H1 (cell line): ENCODE measurements at regions not wholly inside any gene's neighbourhood (a gene's known extent, or its start where the extent isn't known, plus 50 kb on each side); places are given as distances from the start of the nearest gene placed in this dataset.

Source experiments
- CTCF ChIA-PET: fragments of 300-600 bp; sonication (Branson Sonifier 250); formaldehyde crosslinking; loops from one replicate; lab custom pipeline; 2021; ENCODE audit not compliant: partially characterized antibody; lab: Charles Lee
- POLR2A ChIA-PET: fragments of 300-600 bp; sonication (Branson Sonifier 250); formaldehyde crosslinking; loops from one replicate; lab custom pipeline; 2021; ENCODE audit warnings: inconsistent platforms; ENCODE audit not compliant: partially characterized antibody; lab: Charles Lee
- DNase-seq, 2 experiments: peaks; one replicate each; pipeline versions ENCODE4 v3.0.0 to v3.0.0-alpha.2; 2010 to 2022; ENCODE audit warnings: low spot score in 2 of 2, low read depth in 1 of 2, mixed read lengths in 1 of 2
- FAIRE-seq: peaks from 2 replicates; lab custom pipeline; 2011; peaks lifted over from hg19 to GRCh38; lab: Jason Lieb, UNC
- H2AFZ ChIP-seq: 2 replicates; pipeline ENCODE4 v1.8.1; 2012; ENCODE audit warnings: low read length, inconsistent platforms
- H2AK5ac ChIP-seq: 2 replicates; pipeline ENCODE4 v1.6.1; 2013; ENCODE audit warnings: low read depth, low read length
- H2BK120ac ChIP-seq: replicated peaks from 2 replicates; pipeline ENCODE3; 2013; ENCODE audit warnings: low read depth, low read length, inconsistent platforms
- H2BK12ac ChIP-seq: 2 replicates; pipeline ENCODE4 v1.6.1; 2013; ENCODE audit warnings: low read depth, low read length
- H2BK15ac ChIP-seq: 2 replicates; pipeline ENCODE4 v1.6.1; 2013; ENCODE audit warnings: low read length
- H2BK20ac ChIP-seq: 2 replicates; pipeline ENCODE4 v1.6.1; 2013; ENCODE audit warnings: low read length
- H2BK5ac ChIP-seq: 2 replicates; pipeline ENCODE4 v1.6.1; 2013; ENCODE audit warnings: low read depth, low read length
- H3K14ac ChIP-seq: 2 replicates; pipeline ENCODE4 v1.6.1; 2013; ENCODE audit warnings: inconsistent platforms; ENCODE audit not compliant: insufficient read length
- H3K18ac ChIP-seq: 2 replicates; pipeline ENCODE4 v1.6.1; 2013; ENCODE audit warnings: low read length; ENCODE audit errors: extremely low read depth
- H3K23ac ChIP-seq: 2 replicates; pipeline ENCODE4 v1.6.1; 2013; ENCODE audit warnings: inconsistent platforms; ENCODE audit not compliant: insufficient read length
- H3K23me2 ChIP-seq: 2 replicates; pipeline ENCODE4 v1.6.1; 2013; ENCODE audit warnings: low read depth, low read length
- H3K27ac ChIP-seq: 2 replicates; pipeline ENCODE4 v1.6.1; 2011; ENCODE audit warnings: low read depth, low read length, inconsistent platforms
- H3K27me3 ChIP-seq, 4 experiments: replicated peaks in 1 of 4; 1 replicate in 1 of 4; 2 replicates in 3 of 4; pipeline versions ENCODE4 v1.6.1 to v1.8.1; 2011 to 2013; ENCODE audit warnings: low read length in 3 of 4, mild to moderate bottlenecking in 3 of 4, inconsistent platforms in 2 of 4, mixed read lengths in 2 of 4, moderate library complexity in 1 of 4; ENCODE audit not compliant: control insufficient read depth in 3 of 4, insufficient read depth in 3 of 4; ENCODE audit errors: extremely low read depth in 1 of 4
- H3K36me3 ChIP-seq, 4 experiments: 2 replicates each; pipeline versions ENCODE4 v1.6.1 to v1.8.1; 2011 to 2013; ENCODE audit warnings: mild to moderate bottlenecking in 4 of 4, low read length in 3 of 4, moderate library complexity in 2 of 4, control low read depth in 1 of 4, inconsistent platforms in 1 of 4; ENCODE audit not compliant: insufficient read depth in 4 of 4, control insufficient read depth in 2 of 4
- H3K4ac ChIP-seq: replicated peaks from 2 replicates; pipeline ENCODE3; 2013; ENCODE audit warnings: low read length, low read depth, mixed read lengths, inconsistent platforms; ENCODE audit not compliant: insufficient read length
- H3K4me1 ChIP-seq, 4 experiments: replicated peaks in 1 of 4; 1 replicate in 1 of 4; 2 replicates in 3 of 4; pipeline versions ENCODE4 v1.6.1 to v1.8.1; 2011 to 2013; ENCODE audit warnings: low read length in 3 of 4, inconsistent platforms in 2 of 4, mixed read lengths in 1 of 4; ENCODE audit not compliant: insufficient read depth in 4 of 4, control insufficient read depth in 3 of 4
- H3K4me2 ChIP-seq, 2 experiments: 2 replicates each; pipeline versions ENCODE4 v1.6.1 to v1.8.1; 2011 to 2013; ENCODE audit warnings: low read depth in 2 of 2, low read length in 2 of 2, control low read depth in 1 of 2, inconsistent platforms in 1 of 2, mild to moderate bottlenecking in 1 of 2; ENCODE audit not compliant: insufficient read depth in 1 of 2
- H3K4me3 ChIP-seq, 4 experiments: fragments of 200-600, 300-600 bp in 1 of 4; sonication (generic), shearing (Covaris generic), sonication (Bioruptor Twin) in 1 of 4; 2 replicates each; pipeline versions ENCODE4 v1.5.1 to v1.8.1; 2011 to 2016; ENCODE audit warnings: low read length in 4 of 4, low read depth in 3 of 4, control low read depth in 2 of 4, inconsistent platforms in 2 of 4, mild to moderate bottlenecking in 2 of 4, mixed read lengths in 1 of 4, moderate library complexity in 1 of 4; ENCODE audit not compliant: insufficient read depth in 2 of 4; ENCODE audit errors: extremely low read depth in 1 of 4
- H3K56ac ChIP-seq: replicated peaks from 2 replicates; pipeline ENCODE3; 2013; ENCODE audit warnings: low read depth, mild to moderate bottlenecking, mixed read lengths, low read length, inconsistent platforms; ENCODE audit not compliant: insufficient read length
- H3K79me1 ChIP-seq: 2 replicates; pipeline ENCODE4 v1.6.1; 2013; ENCODE audit warnings: low read depth, low read length, control low read depth
- H3K79me2 ChIP-seq, 2 experiments: 2 replicates each; pipeline versions ENCODE4 v1.6.1 to v1.8.1; 2012 to 2013; ENCODE audit warnings: low read length in 2 of 2, mild to moderate bottlenecking in 2 of 2, inconsistent platforms in 1 of 2; ENCODE audit not compliant: insufficient read depth in 2 of 2, control insufficient read depth in 1 of 2
- H3K9ac ChIP-seq, 4 experiments: replicated peaks in 1 of 4; 1 replicate in 1 of 4; 2 replicates in 3 of 4; pipeline versions ENCODE4 v1.6.1 to v1.8.1; 2011 to 2013; ENCODE audit warnings: low read depth in 3 of 4, low read length in 3 of 4, control low read depth in 2 of 4, mild to moderate bottlenecking in 2 of 4, moderate library complexity in 2 of 4, inconsistent platforms in 1 of 4; ENCODE audit errors: extremely low read depth in 1 of 4
- H3K9me3 ChIP-seq, 2 experiments: 2 replicates each; pipeline versions ENCODE4 v1.6.1 to v1.8.1; 2012 to 2013; ENCODE audit warnings: mild to moderate bottlenecking in 2 of 2, moderate library complexity in 2 of 2, control low read depth in 1 of 2, inconsistent platforms in 1 of 2, low read depth in 1 of 2, low read length in 1 of 2, mixed read lengths in 1 of 2; ENCODE audit not compliant: insufficient read depth in 2 of 2
- H4K20me1 ChIP-seq, 2 experiments: replicated peaks in 1 of 2; 2 replicates each; pipeline versions ENCODE3 to v1.8.1; 2011 to 2013; ENCODE audit warnings: inconsistent platforms in 2 of 2, low read length in 2 of 2, mild to moderate bottlenecking in 1 of 2; ENCODE audit not compliant: insufficient read depth in 2 of 2, control insufficient read depth in 1 of 2
- H4K5ac ChIP-seq: 2 replicates; pipeline ENCODE4 v1.6.1; 2013; ENCODE audit warnings: low read length, low read depth, mixed read lengths, inconsistent platforms; ENCODE audit not compliant: insufficient read length
- H4K8ac ChIP-seq: 2 replicates; pipeline ENCODE4 v1.8.0; 2013; ENCODE audit warnings: mild to moderate bottlenecking, moderate library complexity, low read length, inconsistent platforms; ENCODE audit not compliant: insufficient read depth; ENCODE audit errors: extremely low read depth
- H4K91ac ChIP-seq: replicated peaks from 2 replicates; pipeline ENCODE3; 2013; ENCODE audit warnings: low read length, mixed read lengths, inconsistent platforms; ENCODE audit not compliant: insufficient read length
- ATF3 ChIP-seq: IDR thresholded peaks from 2 replicates; pipeline ENCODE4 v1.6.1; 2011; ENCODE audit warnings: low read depth, mild to moderate bottlenecking, low read length; ENCODE audit not compliant: insufficient read depth
- BRCA1 ChIP-seq: IDR thresholded peaks from 2 replicates; pipeline ENCODE4 v1.6.1; 2012; ENCODE audit warnings: low read depth, low read length, improper control_type of control experiment
- CTBP2 ChIP-seq: IDR thresholded peaks from 2 replicates; pipeline ENCODE4 v1.7.0; 2011; ENCODE audit warnings: borderline replicate concordance, mild to moderate bottlenecking, moderate library complexity, mixed read lengths, low read length; ENCODE audit not compliant: insufficient read depth, insufficient read length
- CTCF ChIP-seq, 3 experiments: IDR thresholded peaks; 1 replicate in 2 of 3; 2 replicates in 1 of 3; pipeline versions ENCODE4 v1.5.1 to v1.6.1; 2011; ENCODE audit warnings: low read length in 3 of 3, mild to moderate bottlenecking in 3 of 3, inconsistent platforms in 2 of 3, low read depth in 1 of 3, moderate library complexity in 1 of 3; ENCODE audit not compliant: insufficient read depth in 1 of 3; ENCODE audit errors: control extremely low read depth in 1 of 3
- HDAC6 ChIP-seq: IDR thresholded peaks from one replicate; pipeline ENCODE4 v1.7.1; 2012; ENCODE audit warnings: low read depth, mild to moderate bottlenecking, inconsistent platforms, low read length, moderate library complexity
- PHF8 ChIP-seq: fragments of 200-600 bp; sonication (generic); conservative IDR thresholded peaks from 2 replicates; pipeline ENCODE4 v1.7.1; 2012; ENCODE audit warnings: low read depth, mild to moderate bottlenecking, inconsistent platforms, low read length, moderate library complexity
- POLR2AphosphoS5 ChIP-seq: IDR thresholded peaks from 2 replicates; pipeline ENCODE4 v1.6.1; 2011; ENCODE audit warnings: low read depth, low read length
- SIX5 ChIP-seq: IDR thresholded peaks from 2 replicates; pipeline ENCODE4 v1.6.1; 2011; ENCODE audit warnings: mild to moderate bottlenecking, low read depth, low read length
- SRF ChIP-seq: IDR thresholded peaks from 2 replicates; pipeline ENCODE4 v1.6.1; 2011; ENCODE audit warnings: mild to moderate bottlenecking, low read depth, low read length, moderate library complexity
- USF2 ChIP-seq: IDR thresholded peaks from 2 replicates; pipeline ENCODE4 v1.6.1; 2011; ENCODE audit warnings: low read length, improper control_type of control experiment
- YY1 ChIP-seq: IDR thresholded peaks from 2 replicates; pipeline ENCODE4 v1.6.1; 2011; ENCODE audit warnings: low read depth, mild to moderate bottlenecking, low read length
- WGBS, 2 experiments: shearing (Covaris generic) in 1 of 2; methylation state at CpG; one replicate each; pipeline versions ENCODE4 v1.1.6 to v1.1.7; 2013 to 2015; ENCODE audit warnings: low lambda C conversion rate in 2 of 2, mixed read lengths in 2 of 2, inconsistent platforms in 1 of 2, low coverage in 1 of 2, missing lambda C conversion rate in 1 of 2; ENCODE audit not compliant: insufficient replicate concordance in 2 of 2, insufficient coverage in 1 of 2, insufficient read length in 1 of 2; ENCODE audit errors: extremely low coverage in 1 of 2, missing lambda C conversion rate in 1 of 2; 5-methylcytosine and 5-hydroxymethylcytosine counted together

- no peak overlapping the region for H2AK5ac ChIP-seq
- no peak overlapping the region for H4K91ac ChIP-seq
- no peak overlapping the region for H3K18ac ChIP-seq
- H3K9me3 ChIP-seq, result no peaks in the 10 kb centered on the region
- no peak overlapping the region for H2BK20ac ChIP-seq
- CTCF ChIA-PET, result interaction anchor here (1.5 kb wide), 1 partner anchor 32 kb away, joined by 4 read pairs; no protein-coding TSS in a partner anchor
- no peak overlapping the region for H2AFZ ChIP-seq
- no peak overlapping the region for H3K4me3 ChIP-seq
- no peak overlapping the region for H4K8ac ChIP-seq
- no peaks in the 10 kb centered on the region for H3K79me1 ChIP-seq
- H2BK5ac ChIP-seq, result no peak overlapping the region
- H3K4ac ChIP-seq, result no peak overlapping the region
- H3K23ac ChIP-seq, result no peak overlapping the region
- H2BK120ac ChIP-seq, result no peak overlapping the region
- no peak overlapping the region for H3K27ac ChIP-seq
- no peaks in the 10 kb centered on the region for H3K4me1 ChIP-seq
- no peaks in the 10 kb centered on the region for H3K36me3 ChIP-seq
- no peak overlapping the region for H2BK12ac ChIP-seq
- POLR2A ChIA-PET, result no interaction called here
- no peaks in the 10 kb centered on the region for H3K79me2 ChIP-seq
- no peak overlapping the region for H3K4me2 ChIP-seq
- H3K9ac ChIP-seq, result no peak overlapping the region
- no peak overlapping the region for H2BK15ac ChIP-seq
- no peak overlapping the region for H3K56ac ChIP-seq
- WGBS, 2 experiments, result 93% methylated on average over 5 of the region's 5 CpGs; no CpG with 5 or more reads in 1 of the 2 experiments
- no peaks in the 10 kb centered on the region for H4K20me1 ChIP-seq
- H4K5ac ChIP-seq, result no peak overlapping the region
- FAIRE-seq (no peak), DNase-seq (no peak)
- no peaks in the 10 kb centered on the region for H3K27me3 ChIP-seq
- no peaks in the 10 kb centered on the region for H3K23me2 ChIP-seq
- no peak overlapping the region for H3K14ac ChIP-seq
- TF ChIP-seq USF2 (no peak), SIX5 (no peak), YY1 (no peak), SRF (no peak), CTBP2 (no peak), CTCF (IDR thresholded peaks at IDR 0.05; ENCODE audit: control extremely low read depth in 1 of 3, insufficient read depth in 1 of 3, low read depth in 1 of 3, low read length in 3 of 3) (no peak), BRCA1 (no peak), ATF3 (no peak), POLR2AphosphoS5 (no peak), HDAC6 (no peak), PHF8 (no peak)
Measured at GRCh38 chr3:5448246-5448645, 260.7 kb downstream of the EDEM1 start.
